ENCODE measurements at regions not wholly inside any gene's neighbourhood (a gene's known extent, or its start where the extent isn't known, plus 50 kb on each side); places are given as distances from the start of the nearest gene placed in this dataset.

GRCh38 chr10:128701381-128701780 is 575.2 kb upstream of the MKI67 start:
- Histone ChIP-seq H3K36me3 (ENCODE audit: control insufficient read depth in 4 of 4, insufficient read depth in 4 of 4, low read length in 4 of 4) (no peaks in the 10 kb centered on the region), H3K9me3 (ENCODE audit: control insufficient read depth in 4 of 4, insufficient read depth in 3 of 4, low read length in 3 of 4) (peaks cover 0 to 9% (median 0%) of the 10 kb centered on the region in 4 donors), H3K27me3 (ENCODE audit: control insufficient read depth in 3 of 3, insufficient read depth in 3 of 3, low read length in 2 of 3) (peaks cover 0 to 8% (median 2%) of the 10 kb centered on the region in 3 donors), H3K27ac (ENCODE audit: low read depth in 1 of 2, low read length in 1 of 2) (no peak overlapping the region), H3K4me3 (no peak overlapping the region), H3K4me1 (ENCODE audit: control insufficient read depth in 5 of 5, insufficient read depth in 5 of 5, low read length in 5 of 5) (no peaks in the 10 kb centered on the region), H3K9ac (ENCODE audit: insufficient read depth in 1 of 2, low read length in 2 of 2) (no peak overlapping the region)
- no peak for TF ChIP-seq CTCF (IDR thresholded peaks at IDR 0.05; ENCODE audit: control extremely low read depth, extremely low read depth)
- 57 to 63% methylated on average over 4 of the region's 4 CpGs for WGBS, 2 donors
- ATAC-seq (ENCODE audit: insufficient read depth, low FRiP score) (no peak), DNase-seq (no peak)

- DNase-seq = no peak
- Histone ChIP-seq H3K4me3 (no peak overlapping the region), H3K27me3 (ENCODE audit: control insufficient read depth in 3 of 3, insufficient read depth in 3 of 3, low read length in 2 of 3) (peaks cover 0 to 8% (median 2%) of the 10 kb centered on the region in 3 donors), H3K9me3 (ENCODE audit: control insufficient read depth in 4 of 4, insufficient read depth in 3 of 4, low read length in 3 of 4) (peaks cover 0 to 9% (median 0%) of the 10 kb centered on the region in 4 donors), H3K36me3 (ENCODE audit: control insufficient read depth in 4 of 4, insufficient read depth in 4 of 4, low read length in 4 of 4) (no peaks in the 10 kb centered on the region), H3K27ac (ENCODE audit: low read depth in 1 of 2, low read length in 1 of 2) (no peak overlapping the region), H3K9ac (ENCODE audit: insufficient read depth in 1 of 2, low read length in 2 of 2) (no peak overlapping the region), H3K4me1 (ENCODE audit: control insufficient read depth in 5 of 5, insufficient read depth in 5 of 5, low read length in 5 of 5) (no peaks in the 10 kb centered on the region)
- no peak for TF ChIP-seq CTCF (IDR thresholded peaks at IDR 0.05; ENCODE audit: control extremely low read depth, extremely low read depth)
- no peak for ATAC-seq (ENCODE audit: insufficient read depth, low FRiP score)
- 75 to 80% methylated on average over 1 of the region's 1 CpG for WGBS, 2 donors
Observed at GRCh38 chr10:128701837-128702236, 575.6 kb upstream of the MKI67 start.

- Histone ChIP-seq H3K36me3 (ENCODE audit: control insufficient read depth in 4 of 4, insufficient read depth in 4 of 4, low read length in 4 of 4) (no peaks in the 10 kb centered on the region), H3K9me3 (ENCODE audit: control insufficient read depth in 4 of 4, insufficient read depth in 3 of 4, low read length in 3 of 4) (peaks cover 0 to 7% (median 0%) of the 10 kb centered on the region in 4 donors), H3K27me3 (ENCODE audit: control insufficient read depth in 3 of 3, insufficient read depth in 3 of 3, low read length in 2 of 3) (peaks cover 0 to 6% (median 2%) of the 10 kb centered on the region in 3 donors), H3K4me1 (ENCODE audit: control insufficient read depth in 5 of 5, insufficient read depth in 5 of 5, low read length in 5 of 5) (no peaks in the 10 kb centered on the region), H3K27ac (ENCODE audit: low read depth in 1 of 2, low read length in 1 of 2) (no peak overlapping the region), H3K4me3 (no peak overlapping the region), H3K9ac (ENCODE audit: insufficient read depth in 1 of 2, low read length in 2 of 2) (no peak overlapping the region)
- WGBS, 2 donors = 52 to 70% methylated on average over 1 of the region's 1 CpG
- ATAC-seq (ENCODE audit: insufficient read depth, low FRiP score) (no peak), DNase-seq (no peak)
- no peak for TF ChIP-seq CTCF (IDR thresholded peaks at IDR 0.05; ENCODE audit: control extremely low read depth, extremely low read depth)
Observed at GRCh38 chr10:128704716-128705115, 578.5 kb upstream of the MKI67 start.

- no peak overlapping the region for H3K4me3 ChIP-seq
- H3K4me1 ChIP-seq (ENCODE audit: control insufficient read depth in 5 of 5, insufficient read depth in 5 of 5, low read length in 5 of 5) = no peaks in the 10 kb centered on the region
- WGBS, 2 donors = 67 to 73% methylated on average over 9 of the region's 9 CpGs
- H3K36me3 ChIP-seq (ENCODE audit: control insufficient read depth in 4 of 4, insufficient read depth in 4 of 4, low read length in 4 of 4) = no peaks in the 10 kb centered on the region
- DNase-seq (peak in 1 of 3 donors; percentile 19), ATAC-seq (ENCODE audit: insufficient read depth, low FRiP score) (no peak)
- H3K9ac ChIP-seq (ENCODE audit: insufficient read depth in 1 of 2, low read length in 2 of 2) = no peak overlapping the region
- no peak for TF ChIP-seq CTCF (IDR thresholded peaks at IDR 0.05; ENCODE audit: control extremely low read depth, extremely low read depth)
- no peak overlapping the region for H3K27ac ChIP-seq (ENCODE audit: low read depth in 1 of 2, low read length in 1 of 2)
- peaks cover 0 to 3% (median 2%) of the 10 kb centered on the region in 3 donors for H3K27me3 ChIP-seq (ENCODE audit: control insufficient read depth in 3 of 3, insufficient read depth in 3 of 3, low read length in 2 of 3)
- H3K9me3 ChIP-seq (ENCODE audit: control insufficient read depth in 4 of 4, insufficient read depth in 3 of 4, low read length in 3 of 4) = peaks cover 0 to 7% (median 0%) of the 10 kb centered on the region in 4 donors
Observed at GRCh38 chr10:128708182-128708581, 582.0 kb upstream of the MKI67 start.

All from lung (tissue), 11 donors.